Gastroesophageal sphincter (tissue), 3 donors: ENCODE measurements at regions not wholly inside any gene's neighbourhood (a gene's known extent, or its start where the extent isn't known, plus 50 kb on each side); places are given as distances from the start of the nearest gene placed in this dataset.

Experiments
- CTCF ChIP-seq, 4 experiments: fragments of 200-600 bp in 2 of 4; fragments of 450-650 bp in 2 of 4; sonication (generic) in 1 of 4; IDR thresholded peaks; one replicate each; pipeline ENCODE4 v1.5.1; 2017 to 2019; ENCODE audit warnings: antibody characterized with exemption in 4 of 4, mild to moderate bottlenecking in 2 of 4, moderate library complexity in 2 of 4
- POLR2A ChIP-seq, 2 donors: fragments of 450-650 bp; IDR thresholded peaks; one replicate each; pipeline ENCODE4 v1.6.1; 2017; ENCODE audit warnings: antibody characterized with exemption in 2 of 2, mild to moderate bottlenecking in 2 of 2, moderate library complexity in 1 of 2
- POLR2AphosphoS5 ChIP-seq: sonication (generic); formaldehyde crosslinking; IDR thresholded peaks from one replicate; pipeline ENCODE4 v1.6.1; 2017; ENCODE audit warnings: antibody characterized with exemption

- TF ChIP-seq POLR2A (IDR thresholded peaks at IDR 0.05), result no peak
- no peak for TF ChIP-seq CTCF (IDR thresholded peaks at IDR 0.05)
- TF ChIP-seq POLR2AphosphoS5, result no peak
Observed at GRCh38 chr12:93140325-93140724, 211.2 kb upstream of the EEA1 start.
